Immature natural killer cell (primary cell): ENCODE measurements at regions not wholly inside any gene's neighbourhood (a gene's known extent, or its start where the extent isn't known, plus 50 kb on each side); places are given as distances from the start of the nearest gene placed in this dataset.
"Not testable (repeated sequence)": the region's sequence is repeated elsewhere in the genome, so short reads cannot be mapped to it uniquely, and the experiment has no call there.

Experiments
- DNase-seq, 3 donors: peaks; one replicate each; pipeline ENCODE4 v3.0.0; 2022; ENCODE audit warnings: mixed read lengths in 1 of 3
- H3K27ac Mint-ChIP-seq, 6 donors: one replicate each; pipeline ENCODE4 v1.8.0; 2020; ENCODE audit warnings: mixed read lengths in 6 of 6, mild to moderate bottlenecking in 5 of 6, inconsistent platforms in 4 of 6, moderate library complexity in 3 of 6
- H3K27me3 Mint-ChIP-seq, 3 donors: one replicate each; pipeline ENCODE4 v1.8.0; 2020 to 2021; ENCODE audit warnings: low read depth in 3 of 3, mild to moderate bottlenecking in 3 of 3, mixed read lengths in 3 of 3, moderate library complexity in 3 of 3, inconsistent platforms in 1 of 3
- H3K36me3 Mint-ChIP-seq, 3 donors: one replicate each; pipeline ENCODE4 v1.8.0; 2020; ENCODE audit warnings: mixed read lengths in 3 of 3, inconsistent platforms in 2 of 3, mild to moderate bottlenecking in 2 of 3
- H3K4me1 Mint-ChIP-seq, 2 donors: one replicate each; pipeline ENCODE4 v1.8.0; 2020; ENCODE audit warnings: inconsistent platforms in 2 of 2, mild to moderate bottlenecking in 2 of 2, mixed read lengths in 2 of 2, moderate library complexity in 1 of 2
- H3K4me3 Mint-ChIP-seq, 5 donors: one replicate each; pipeline ENCODE4 v1.8.0; 2020; ENCODE audit warnings: mild to moderate bottlenecking in 5 of 5, mixed read lengths in 5 of 5, inconsistent platforms in 3 of 5, moderate library complexity in 3 of 5
- H3K9me3 Mint-ChIP-seq, 6 donors: one replicate each; pipeline ENCODE4 v1.8.0; 2020; ENCODE audit warnings: mild to moderate bottlenecking in 6 of 6, mixed read lengths in 6 of 6, inconsistent platforms in 4 of 6, moderate library complexity in 3 of 6

GRCh38 chr14:98914942-98915341 is 357.1 kb downstream of the BCL11B start:
- no peaks in the 10 kb centered on the region for H3K4me1 Mint-ChIP-seq

GRCh38 chr14:98915625-98916024 is 356.4 kb downstream of the BCL11B start:
- no peak overlapping the region for H3K4me3 Mint-ChIP-seq
- no peaks in the 10 kb centered on the region for H3K9me3 Mint-ChIP-seq
- H3K27me3 Mint-ChIP-seq, result peaks cover 6 to 15% (median 7%) of the 10 kb centered on the region in 3 donors
- no peaks in the 10 kb centered on the region for H3K4me1 Mint-ChIP-seq
- no peak overlapping the region for H3K27ac Mint-ChIP-seq
- H3K36me3 Mint-ChIP-seq, result no peaks in the 10 kb centered on the region
- DNase-seq, result no peak

More at GRCh38 chr14:98914942-98915341, 357.1 kb downstream of the BCL11B start:
- no peak for DNase-seq
- no peaks in the 10 kb centered on the region for H3K36me3 Mint-ChIP-seq
- no peak overlapping the region for H3K27ac Mint-ChIP-seq
- H3K9me3 Mint-ChIP-seq, result no peaks in the 10 kb centered on the region
- H3K27me3 Mint-ChIP-seq, result peaks cover 7 to 15% (median 10%) of the 10 kb centered on the region in 3 donors
- H3K4me3 Mint-ChIP-seq, result no peak overlapping the region

GRCh38 chr14:98916036-98916435 is 356.0 kb downstream of the BCL11B start:
- Mint-ChIP-seq H3K4me3 (no peak overlapping the region), H3K9me3 (no peaks in the 10 kb centered on the region), H3K27ac (no peak overlapping the region), H3K4me1 (no peaks in the 10 kb centered on the region), H3K27me3 (peaks cover 6 to 12% (median 7%) of the 10 kb centered on the region in 3 donors), H3K36me3 (no peaks in the 10 kb centered on the region)
- DNase-seq, result no peak

- H3K4me3 Mint-ChIP-seq, result no peak overlapping the region
- peak overlapping the region in 1 of 6 donors; percentile 40 for H3K27ac Mint-ChIP-seq
- no peak for DNase-seq
- H3K4me1 Mint-ChIP-seq, result no peaks in the 10 kb centered on the region
- H3K36me3 Mint-ChIP-seq, result no peaks in the 10 kb centered on the region
- H3K27me3 Mint-ChIP-seq, result peaks cover 5 to 8% (median 6%) of the 10 kb centered on the region in 3 donors
- H3K9me3 Mint-ChIP-seq, result no peaks in the 10 kb centered on the region
Measured at GRCh38 chr14:98916476-98916875, 355.5 kb downstream of the BCL11B start.

- Mint-ChIP-seq H3K27ac (no peak overlapping the region), H3K36me3 (no peaks in the 10 kb centered on the region), H3K9me3 (no peaks in the 10 kb centered on the region), H3K4me3 (no peak overlapping the region), H3K27me3 (peaks cover 5 to 10% (median 6%) of the 10 kb centered on the region in 3 donors), H3K4me1 (no peaks in the 10 kb centered on the region)
- DNase-seq, result no peak
Measured at GRCh38 chr14:98919434-98919833, 352.6 kb downstream of the BCL11B start.

- H3K27me3 Mint-ChIP-seq, result peaks cover 4 to 12% (median 6%) of the 10 kb centered on the region in 3 donors
- H3K4me3 Mint-ChIP-seq, H3K9me3 Mint-ChIP-seq, DNase-seq, H3K36me3 Mint-ChIP-seq, H3K4me1 Mint-ChIP-seq, H3K27ac Mint-ChIP-seq: not testable (repeated sequence)
Measured at GRCh38 chr14:98921306-98921705, 350.7 kb downstream of the BCL11B start.

GRCh38 chr14:98923596-98923995 is 348.4 kb downstream of the BCL11B start:
- Mint-ChIP-seq H3K9me3 (no peaks in the 10 kb centered on the region), H3K4me3 (no peak overlapping the region), H3K27ac (no peak overlapping the region)

GRCh38 chr14:98924046-98924445 is 348.0 kb downstream of the BCL11B start:
- no peak for DNase-seq
- H3K27me3 Mint-ChIP-seq, result peaks cover 2 to 10% (median 7%) of the 10 kb centered on the region in 3 donors
- peaks cover 0 to 2% of the 10 kb centered on the region in 2 donors for H3K4me1 Mint-ChIP-seq
- no peaks in the 10 kb centered on the region for H3K9me3 Mint-ChIP-seq
- peaks cover 0 to 5% (median 0%) of the 10 kb centered on the region in 3 donors for H3K36me3 Mint-ChIP-seq
- H3K4me3 Mint-ChIP-seq, result no peak overlapping the region
- H3K27ac Mint-ChIP-seq, result no peak overlapping the region

More at GRCh38 chr14:98923596-98923995, 348.4 kb downstream of the BCL11B start:
- Mint-ChIP-seq H3K36me3 (peaks cover 0 to 5% (median 0%) of the 10 kb centered on the region in 3 donors), H3K27me3 (peaks cover 4 to 11% (median 4%) of the 10 kb centered on the region in 3 donors), H3K4me1 (peaks cover 0 to 2% of the 10 kb centered on the region in 2 donors)
- no peak for DNase-seq

- H3K4me3 Mint-ChIP-seq, result no peak overlapping the region
Measured at GRCh38 chr14:98925354-98926040, 346.5 kb downstream of the BCL11B start.

GRCh38 chr14:98926146-98926545 is 345.9 kb downstream of the BCL11B start:
- Mint-ChIP-seq H3K27ac (no peak overlapping the region), H3K9me3 (no peaks in the 10 kb centered on the region)

More at GRCh38 chr14:98925354-98926040, 346.5 kb downstream of the BCL11B start:
- Mint-ChIP-seq H3K27ac (peak overlapping the region in 1 of 6 donors; percentile 53), H3K4me1 (peaks cover 0 to 2% of the 10 kb centered on the region in 2 donors), H3K27me3 (peaks cover 0 to 10% (median 7%) of the 10 kb centered on the region in 3 donors), H3K36me3 (peaks cover 0 to 5% (median 0%) of the 10 kb centered on the region in 3 donors), H3K9me3 (no peaks in the 10 kb centered on the region)
- DNase-seq, result no peak

GRCh38 chr14:98926801-98927200 is 345.2 kb downstream of the BCL11B start:
- peaks cover 0 to 5% (median 0%) of the 10 kb centered on the region in 3 donors for H3K36me3 Mint-ChIP-seq
- no peak for DNase-seq
- H3K27me3 Mint-ChIP-seq, result peaks cover 0 to 11% (median 6%) of the 10 kb centered on the region in 3 donors
- peaks cover 10% of the 10 kb centered on the region in 2 donors for H3K4me1 Mint-ChIP-seq
- no peak overlapping the region for H3K4me3 Mint-ChIP-seq
- H3K9me3 Mint-ChIP-seq, result no peaks in the 10 kb centered on the region
- no peak overlapping the region for H3K27ac Mint-ChIP-seq

More at GRCh38 chr14:98926146-98926545, 345.9 kb downstream of the BCL11B start:
- H3K27me3 Mint-ChIP-seq, result peaks cover 0 to 10% (median 7%) of the 10 kb centered on the region in 3 donors
- peaks cover 0 to 5% (median 0%) of the 10 kb centered on the region in 3 donors for H3K36me3 Mint-ChIP-seq
- H3K4me1 Mint-ChIP-seq, result peaks cover 3 to 4% of the 10 kb centered on the region in 2 donors
- DNase-seq, result no peak
- H3K4me3 Mint-ChIP-seq, result no peak overlapping the region

GRCh38 chr14:98927986-98928385 is 344.0 kb downstream of the BCL11B start:
- Mint-ChIP-seq H3K9me3 (no peaks in the 10 kb centered on the region), H3K27ac (no peak overlapping the region), H3K4me3 (no peak overlapping the region), H3K4me1 (peaks cover 19 to 22% of the 10 kb centered on the region in 2 donors), H3K27me3 (peaks cover under 1 to 9% (median 7%) of the 10 kb centered on the region in 3 donors), H3K36me3 (peaks cover 0 to 5% (median 0%) of the 10 kb centered on the region in 3 donors)
- no peak for DNase-seq

GRCh38 chr14:98928418-98928817 is 343.6 kb downstream of the BCL11B start:
- H3K9me3 Mint-ChIP-seq, result no peaks in the 10 kb centered on the region
- peaks cover 0 to 5% (median 0%) of the 10 kb centered on the region in 3 donors for H3K36me3 Mint-ChIP-seq
- no peak overlapping the region for H3K27ac Mint-ChIP-seq
- peaks cover 2 to 9% (median 7%) of the 10 kb centered on the region in 3 donors for H3K27me3 Mint-ChIP-seq
- no peak for DNase-seq
- no peak overlapping the region for H3K4me3 Mint-ChIP-seq
- H3K4me1 Mint-ChIP-seq, result peaks cover 19 to 23% of the 10 kb centered on the region in 2 donors

- Mint-ChIP-seq H3K9me3 (peaks cover 0 to 2% (median 0%) of the 10 kb centered on the region in 6 donors), H3K4me1 (peaks cover 19 to 23% of the 10 kb centered on the region in 2 donors), H3K36me3 (peaks cover 0 to 5% (median 0%) of the 10 kb centered on the region in 3 donors), H3K4me3 (peak overlapping the region in 1 of 5 donors; percentile 3), H3K27me3 (peaks cover 3 to 16% (median 9%) of the 10 kb centered on the region in 3 donors), H3K27ac (peak overlapping the region in 1 of 6 donors; percentile 31)
- no peak for DNase-seq
Measured at GRCh38 chr14:98931126-98931525, 340.9 kb downstream of the BCL11B start.
